GM23338 (cell line): ENCODE measurements at regions not wholly inside any gene's neighbourhood (a gene's known extent, or its start where the extent isn't known, plus 50 kb on each side); places are given as distances from the start of the nearest gene placed in this dataset.

Source experiments
- ATAC-seq: fragments of 200-7000 bp; cut with Tn5 transposase; 3 replicates; pipeline ENCODE4 v1.9.1; 2020
- DNase-seq: peaks from one replicate; pipeline ENCODE4 v3.0.0-alpha.2; 2015; ENCODE audit warnings: low spot score
- H2AFZ ChIP-seq: fragments of 200-600 bp; sonication (generic); 2 replicates; pipeline ENCODE4 v1.8.0; 2016; ENCODE audit warnings: antibody characterized with exemption, mild to moderate bottlenecking, moderate library complexity
- H3F3A ChIP-seq: fragments of 200-600 bp; sonication (generic); replicated peaks from 2 replicates; pipeline ENCODE4 v1.8.0; 2017; ENCODE audit warnings: antibody characterized with exemption, mixed run types, low read depth
- H3K27ac ChIP-seq: fragments of 200-600 bp; sonication (generic); 2 replicates; pipeline ENCODE4 v1.6.1; 2016; ENCODE audit warnings: low read depth
- H3K27me3 ChIP-seq: fragments of 200-600 bp; sonication (generic); 2 replicates; pipeline ENCODE4 v1.8.0; 2016; ENCODE audit warnings: mild to moderate bottlenecking, mixed run types, moderate library complexity; ENCODE audit not compliant: insufficient read depth
- H3K36me3 ChIP-seq: fragments of 200-600 bp; sonication (generic); 2 replicates; pipeline ENCODE4 v1.8.0; 2016; ENCODE audit warnings: mild to moderate bottlenecking; ENCODE audit not compliant: insufficient read depth
- H3K4me1 ChIP-seq: fragments of 200-600 bp; sonication (generic); 2 replicates; pipeline ENCODE4 v1.8.0; 2016; ENCODE audit warnings: mild to moderate bottlenecking, moderate library complexity; ENCODE audit not compliant: insufficient read depth
- H3K4me2 ChIP-seq: fragments of 200-600 bp; sonication (generic); 2 replicates; pipeline ENCODE4 v1.7.1; 2017; ENCODE audit warnings: mixed run types
- H3K4me3 ChIP-seq: fragments of 200-600 bp; sonication (generic); 2 replicates; pipeline ENCODE4 v1.6.1; 2016; ENCODE audit warnings: mixed run types
- H3K79me2 ChIP-seq: fragments of 200-600 bp; sonication (generic); replicated peaks from 2 replicates; pipeline ENCODE4 v1.8.0; 2017; ENCODE audit warnings: mild to moderate bottlenecking; ENCODE audit not compliant: insufficient read depth
- H3K9me2 ChIP-seq: fragments of 200-600 bp; sonication (generic); 2 replicates; pipeline ENCODE4 v1.8.0; 2017; ENCODE audit not compliant: insufficient read depth
- H4K20me1 ChIP-seq: fragments of 200-600 bp; sonication (generic); replicated peaks from 2 replicates; pipeline ENCODE4 v1.8.0; 2017; ENCODE audit warnings: mild to moderate bottlenecking; ENCODE audit not compliant: insufficient read depth
- H3K27ac Mint-ChIP-seq: 2 replicates; pipeline ENCODE4 v1.8.0; 2020; ENCODE audit warnings: inconsistent platforms, mild to moderate bottlenecking, moderate library complexity, mixed read lengths
- H3K27me3 Mint-ChIP-seq: 3 replicates; pipeline ENCODE4 v1.8.0; 2022; ENCODE audit warnings: low read depth, mild to moderate bottlenecking, moderate library complexity, mixed read lengths, inconsistent platforms; ENCODE audit not compliant: insufficient read depth, poor library complexity
- H3K36me3 Mint-ChIP-seq: 3 replicates; pipeline ENCODE4 v1.8.0; 2021; ENCODE audit warnings: low read depth, mild to moderate bottlenecking, inconsistent platforms, moderate library complexity, mixed read lengths
- H3K4me1 Mint-ChIP-seq: 3 replicates; pipeline ENCODE4 v1.8.0; 2020; ENCODE audit warnings: mild to moderate bottlenecking, inconsistent platforms, mixed read lengths
- H3K4me3 Mint-ChIP-seq: 3 replicates; pipeline ENCODE4 v1.8.0; 2021; ENCODE audit warnings: moderate library complexity, mild to moderate bottlenecking, inconsistent platforms, mixed read lengths
- H3K9me3 Mint-ChIP-seq: 3 replicates; pipeline ENCODE4 v1.8.0; 2020; ENCODE audit warnings: moderate library complexity, mild to moderate bottlenecking, inconsistent platforms, mixed read lengths
- CREB1 ChIP-seq: fragments of 250-450 bp; sonication (Bioruptor Pico); IDR thresholded peaks from 2 replicates; pipeline ENCODE4 v1.5.0; 2020; ENCODE audit warnings: low read depth, mild to moderate bottlenecking, moderate library complexity
- EZH2 ChIP-seq: fragments of 200-600 bp; sonication (generic); IDR thresholded peaks from one replicate; pipeline ENCODE4 v1.8.0; 2017; ENCODE audit warnings: antibody characterized with exemption, mild to moderate bottlenecking, low read depth; ENCODE audit not compliant: unreplicated experiment
- EZH2phosphoT487 ChIP-seq: fragments of 200-600 bp; sonication (generic); IDR thresholded peaks from one replicate; pipeline ENCODE4 v1.8.1; 2018; ENCODE audit warnings: antibody characterized with exemption; ENCODE audit not compliant: unreplicated experiment
- POLR2AphosphoS5 ChIP-seq: IDR thresholded peaks from 2 replicates; pipeline ENCODE4 v1.6.1; 2016; ENCODE audit warnings: antibody characterized with exemption, low read depth
- STAT1 ChIP-seq: IDR thresholded peaks from one replicate; pipeline ENCODE4 v1.6.1; 2016; ENCODE audit warnings: antibody characterized with exemption; ENCODE audit not compliant: unreplicated experiment
- ZNF114 ChIP-seq: fragments of 250-450 bp; sonication (Bioruptor Pico); IDR thresholded peaks from 2 replicates; pipeline ENCODE4 v1.5.0; 2020; ENCODE audit warnings: mild to moderate bottlenecking, moderate library complexity
- ZNF462 ChIP-seq: fragments of 250-450 bp; sonication (Bioruptor Pico); IDR thresholded peaks from 2 replicates; pipeline ENCODE4 v1.5.0; 2020; ENCODE audit warnings: mild to moderate bottlenecking, moderate library complexity
- TF ChIP-seq, protein P1 (sequence below), 2 experiments: fragments of 200-600 bp in 1 of 2; sonication (generic) in 1 of 2; conservative IDR thresholded peaks; 2 replicates each; pipeline versions ENCODE4 v1.5.1 to v1.6.1; 2016 to 2017; ENCODE audit warnings: antibody characterized with exemption in 2 of 2, low read depth in 2 of 2, mild to moderate bottlenecking in 2 of 2, moderate library complexity in 1 of 2

- no peaks in the 10 kb centered on the region for H3K36me3 Mint-ChIP-seq
- Histone ChIP-seq H3F3A (no peaks in the 10 kb centered on the region), H3K79me2 (no peaks in the 10 kb centered on the region), H3K9me2 (no peaks in the 10 kb centered on the region), H2AFZ (no peak overlapping the region), H3K36me3 (no peaks in the 10 kb centered on the region), H3K27me3 (no peaks in the 10 kb centered on the region), H3K4me2 (no peak overlapping the region), H3K27ac (no peak overlapping the region), H4K20me1 (no peaks in the 10 kb centered on the region), H3K4me1 (no peaks in the 10 kb centered on the region), H3K4me3 (no peak overlapping the region)
- peak; percentile 78 for DNase-seq
- H3K4me1 Mint-ChIP-seq, result peaks cover 10% of the 10 kb centered on the region; the same call in 2 of the 3 replicates
- peak; percentile 85 for ATAC-seq
- H3K9me3 Mint-ChIP-seq, result no peaks in the 10 kb centered on the region
- no peak overlapping the region for H3K4me3 Mint-ChIP-seq
- no peaks in the 10 kb centered on the region for H3K27me3 Mint-ChIP-seq
- TF ChIP-seq POLR2AphosphoS5, result no peak
- TF ChIP-seq, protein P1, sequence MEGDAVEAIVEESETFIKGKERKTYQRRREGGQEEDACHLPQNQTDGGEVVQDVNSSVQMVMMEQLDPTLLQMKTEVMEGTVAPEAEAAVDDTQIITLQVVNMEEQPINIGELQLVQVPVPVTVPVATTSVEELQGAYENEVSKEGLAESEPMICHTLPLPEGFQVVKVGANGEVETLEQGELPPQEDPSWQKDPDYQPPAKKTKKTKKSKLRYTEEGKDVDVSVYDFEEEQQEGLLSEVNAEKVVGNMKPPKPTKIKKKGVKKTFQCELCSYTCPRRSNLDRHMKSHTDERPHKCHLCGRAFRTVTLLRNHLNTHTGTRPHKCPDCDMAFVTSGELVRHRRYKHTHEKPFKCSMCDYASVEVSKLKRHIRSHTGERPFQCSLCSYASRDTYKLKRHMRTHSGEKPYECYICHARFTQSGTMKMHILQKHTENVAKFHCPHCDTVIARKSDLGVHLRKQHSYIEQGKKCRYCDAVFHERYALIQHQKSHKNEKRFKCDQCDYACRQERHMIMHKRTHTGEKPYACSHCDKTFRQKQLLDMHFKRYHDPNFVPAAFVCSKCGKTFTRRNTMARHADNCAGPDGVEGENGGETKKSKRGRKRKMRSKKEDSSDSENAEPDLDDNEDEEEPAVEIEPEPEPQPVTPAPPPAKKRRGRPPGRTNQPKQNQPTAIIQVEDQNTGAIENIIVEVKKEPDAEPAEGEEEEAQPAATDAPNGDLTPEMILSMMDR (conservative IDR thresholded peaks at IDR 0.05; ENCODE audit: low read depth in 2 of 2), result peak; percentile 80 to 86
- TF ChIP-seq ZNF114 (CRISPR knock-in tag), result no peak
- H3K27ac Mint-ChIP-seq, result no peak overlapping the region
Measured at GRCh38 chr1:185681034-185681633, 53.1 kb upstream of the HMCN1 start.

- H3K4me3 Mint-ChIP-seq, result no peak overlapping the region
- Histone ChIP-seq H2AFZ (peak overlapping the region; percentile 29; the same call in 1 of the 2 replicates), H3K9me2 (no peaks in the 10 kb centered on the region), H3K4me1 (no peaks in the 10 kb centered on the region), H3K4me3 (no peak overlapping the region), H3K36me3 (no peaks in the 10 kb centered on the region), H3K4me2 (no peak overlapping the region), H3K79me2 (no peaks in the 10 kb centered on the region), H4K20me1 (no peaks in the 10 kb centered on the region), H3K27ac (0 out of 2 replicates have a peak overlapping the region, but pooled peaks have one; percentile 5), H3K27me3 (no peaks in the 10 kb centered on the region), H3F3A (no peaks in the 10 kb centered on the region)
- no peak for DNase-seq
- H3K4me1 Mint-ChIP-seq, result peaks cover 10% of the 10 kb centered on the region; the same call in 2 of the 3 replicates
- H3K27ac Mint-ChIP-seq, result no peak overlapping the region
- H3K9me3 Mint-ChIP-seq, result no peaks in the 10 kb centered on the region
- peak; percentile 32 for ATAC-seq
- TF ChIP-seq, protein P1 (conservative IDR thresholded peaks at IDR 0.05; ENCODE audit: low read depth in 2 of 2), result no peak
- no peak for TF ChIP-seq STAT1
- TF ChIP-seq CREB1 (CRISPR knock-in tag), result no peak
- no peak for TF ChIP-seq ZNF462 (CRISPR knock-in tag)
- no peak for TF ChIP-seq EZH2phosphoT487
- TF ChIP-seq EZH2, result no peak
- H3K27me3 Mint-ChIP-seq, result no peaks in the 10 kb centered on the region
- no peaks in the 10 kb centered on the region for H3K36me3 Mint-ChIP-seq
Measured at GRCh38 chr1:185680453-185680852, 53.7 kb upstream of the HMCN1 start.
